Left forelimb (tissue), 1 donor: ENCODE measurements at regions not wholly inside any gene's neighbourhood (a gene's known extent, or its start where the extent isn't known, plus 50 kb on each side); places are given as distances from the start of the nearest gene placed in this dataset.

ENCODE experiments used
- DNase-seq: peaks from one replicate; pipeline ENCODE4 v3.0.0-alpha.2; 2018; ENCODE audit warnings: low spot score

GRCh38 chr22:18731075-18731666, 119.5 kb upstream of the RIMBP3 start:
- no peak for DNase-seq

GRCh38 chr22:18730410-18730809, 118.7 kb upstream of the RIMBP3 start:
- DNase-seq: peak; percentile 99
